ENCODE measurements at regions not wholly inside any gene's neighbourhood (a gene's known extent, or its start where the extent isn't known, plus 50 kb on each side); places are given as distances from the start of the nearest gene placed in this dataset.

DNA sequence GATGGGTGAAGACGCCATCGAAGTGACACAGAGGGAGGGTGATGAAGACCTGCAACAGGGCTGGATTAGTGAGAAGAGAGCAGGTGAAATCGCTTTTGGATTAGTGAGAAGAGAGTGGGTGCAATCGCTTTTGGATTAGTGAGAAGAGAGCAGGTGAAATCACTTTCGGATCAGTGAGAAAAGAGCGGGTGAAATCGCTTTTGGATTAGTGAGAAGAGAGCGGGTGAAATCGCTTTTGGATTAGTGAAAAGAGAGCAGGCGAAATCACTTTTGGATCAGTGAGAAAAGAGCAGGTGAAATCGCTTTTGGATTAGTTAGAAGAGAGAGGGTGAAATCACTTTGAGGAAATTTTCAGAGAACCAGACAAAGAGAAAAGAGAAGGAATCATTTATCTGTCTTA lies 67.2 kb upstream of the TRIO start:
- TF ChIP-seq, protein P1, sequence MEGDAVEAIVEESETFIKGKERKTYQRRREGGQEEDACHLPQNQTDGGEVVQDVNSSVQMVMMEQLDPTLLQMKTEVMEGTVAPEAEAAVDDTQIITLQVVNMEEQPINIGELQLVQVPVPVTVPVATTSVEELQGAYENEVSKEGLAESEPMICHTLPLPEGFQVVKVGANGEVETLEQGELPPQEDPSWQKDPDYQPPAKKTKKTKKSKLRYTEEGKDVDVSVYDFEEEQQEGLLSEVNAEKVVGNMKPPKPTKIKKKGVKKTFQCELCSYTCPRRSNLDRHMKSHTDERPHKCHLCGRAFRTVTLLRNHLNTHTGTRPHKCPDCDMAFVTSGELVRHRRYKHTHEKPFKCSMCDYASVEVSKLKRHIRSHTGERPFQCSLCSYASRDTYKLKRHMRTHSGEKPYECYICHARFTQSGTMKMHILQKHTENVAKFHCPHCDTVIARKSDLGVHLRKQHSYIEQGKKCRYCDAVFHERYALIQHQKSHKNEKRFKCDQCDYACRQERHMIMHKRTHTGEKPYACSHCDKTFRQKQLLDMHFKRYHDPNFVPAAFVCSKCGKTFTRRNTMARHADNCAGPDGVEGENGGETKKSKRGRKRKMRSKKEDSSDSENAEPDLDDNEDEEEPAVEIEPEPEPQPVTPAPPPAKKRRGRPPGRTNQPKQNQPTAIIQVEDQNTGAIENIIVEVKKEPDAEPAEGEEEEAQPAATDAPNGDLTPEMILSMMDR (IDR thresholded peaks at IDR 0.05): no peak
- TF ChIP-seq POLR2A (IDR thresholded peaks at IDR 0.05): no peak

Measured in Peyer's patch (tissue), 4 donors.